Right renal cortex interstitium (tissue), 3 donors: ENCODE measurements at regions not wholly inside any gene's neighbourhood (a gene's known extent, or its start where the extent isn't known, plus 50 kb on each side); places are given as distances from the start of the nearest gene placed in this dataset.
"Not testable (repeated sequence)": the region's sequence is repeated elsewhere in the genome, so short reads cannot be mapped to it uniquely, and the experiment has no call there.

Source experiments
- DNase-seq, 3 donors: peaks; one replicate each; pipeline ENCODE4 v3.0.0-alpha.2; 2013; ENCODE audit warnings: low read depth in 3 of 3, low spot score in 2 of 3

DNA sequence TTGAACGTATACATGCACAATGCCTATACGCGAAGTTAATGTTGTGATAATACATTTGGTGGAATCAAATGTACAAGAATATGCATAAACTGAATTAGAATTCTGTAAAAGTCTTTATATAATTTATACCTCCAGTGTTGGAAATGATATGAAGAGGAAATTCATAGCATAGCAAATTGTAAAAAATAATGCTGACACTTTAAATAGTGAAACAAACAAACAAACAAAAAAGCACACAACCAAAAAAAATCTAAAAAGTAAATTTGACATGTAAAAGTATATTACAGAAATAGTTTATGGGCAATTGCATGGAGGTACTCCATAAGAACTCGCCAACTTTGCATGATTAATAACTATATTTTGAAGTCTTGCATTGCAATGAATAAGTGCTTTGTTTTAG, 780.9 kb downstream of the TBC1D32 start:
- no peak for DNase-seq

GRCh38 chr6:120545353-120545752, 788.9 kb downstream of the TBC1D32 start:
- DNase-seq: no peak

GRCh38 chr6:120534954-120535353, 799.3 kb downstream of the TBC1D32 start:
- no peak for DNase-seq

- DNase-seq: no peak
These were observed 807.7 kb downstream of the TBC1D32 start for GRCh38 chr6:120526576-120526975.

DNA sequence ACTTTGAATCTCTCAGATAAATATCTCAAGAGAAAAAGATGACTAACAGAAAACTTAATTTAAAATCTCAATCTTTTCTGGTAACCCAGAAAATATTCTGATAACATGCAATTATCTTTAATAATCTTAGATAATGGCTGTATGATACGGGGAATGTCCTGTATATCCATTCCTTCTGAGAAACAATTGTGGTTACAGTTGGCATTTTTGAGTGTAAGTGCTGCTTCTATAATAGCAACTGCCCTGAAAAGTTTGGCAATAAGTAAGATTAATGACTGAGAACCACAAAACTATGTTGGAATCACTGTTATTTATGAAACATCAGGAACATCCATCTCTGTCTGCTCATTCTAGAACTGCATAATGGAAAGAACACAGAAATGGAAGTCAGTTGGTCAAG, 819.7 kb downstream of the TBC1D32 start:
- DNase-seq: no peak

DNA sequence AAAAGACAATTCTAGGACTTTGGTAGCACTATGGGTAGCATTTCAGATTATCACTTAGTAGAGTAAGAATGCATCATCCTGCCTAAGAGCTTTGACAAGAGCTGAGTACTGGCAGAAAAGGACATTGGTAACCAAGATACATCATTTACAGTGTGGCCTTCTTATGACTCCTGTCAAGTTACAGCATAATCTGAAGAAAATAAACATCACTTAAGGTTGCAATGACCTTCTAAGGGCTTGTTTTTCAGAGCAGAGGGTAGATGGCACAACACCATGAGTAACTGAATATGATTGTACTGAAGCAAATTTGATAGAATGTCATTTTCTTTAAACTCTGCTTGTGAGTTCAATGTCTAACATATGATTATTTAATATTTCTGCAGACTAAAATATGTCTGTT, 822.6 kb downstream of the TBC1D32 start:
- no peak for DNase-seq

DNA sequence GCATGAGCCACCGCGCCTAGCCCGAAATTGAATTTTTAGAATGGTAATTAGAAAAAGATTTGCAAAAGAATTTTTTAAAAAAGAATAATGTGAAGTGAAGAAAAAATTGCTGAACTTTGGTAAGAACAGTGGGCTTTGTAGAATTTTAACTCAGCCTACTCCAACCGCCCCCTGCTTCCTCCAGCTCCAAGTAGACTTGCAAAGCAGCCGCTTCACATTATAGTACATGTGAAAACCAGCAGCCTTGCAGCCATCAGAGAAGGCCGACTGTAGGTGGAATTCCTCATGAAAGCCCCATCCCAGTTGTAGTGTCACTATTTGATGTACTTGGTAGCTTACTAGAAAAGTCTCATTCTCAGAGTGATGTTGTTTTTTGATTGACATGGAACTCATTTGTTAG, 835.6 kb downstream of the TBC1D32 start:
- DNase-seq: no peak

DNA sequence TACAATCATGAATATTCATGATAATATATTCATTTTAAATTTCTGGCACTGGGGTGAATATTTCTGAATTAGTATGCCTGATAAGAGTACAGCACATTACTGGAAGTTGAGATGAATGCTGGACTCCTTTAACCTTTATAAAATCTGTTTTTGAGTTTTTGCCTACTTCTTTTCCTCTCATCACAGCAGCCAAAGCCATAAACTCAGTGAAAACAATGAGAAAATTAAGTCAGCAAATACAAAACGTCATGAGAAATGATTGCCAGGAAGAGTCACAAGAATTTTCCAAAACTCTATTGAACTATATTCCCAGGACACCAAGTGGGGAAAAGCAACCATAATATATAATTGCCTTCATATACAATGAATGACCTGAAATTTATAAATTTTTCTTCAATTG, 837.6 kb downstream of the TBC1D32 start:
- DNase-seq: no peak

GRCh38 chr6:120493505-120493904, 840.8 kb downstream of the TBC1D32 start:
- no peak for DNase-seq

DNA sequence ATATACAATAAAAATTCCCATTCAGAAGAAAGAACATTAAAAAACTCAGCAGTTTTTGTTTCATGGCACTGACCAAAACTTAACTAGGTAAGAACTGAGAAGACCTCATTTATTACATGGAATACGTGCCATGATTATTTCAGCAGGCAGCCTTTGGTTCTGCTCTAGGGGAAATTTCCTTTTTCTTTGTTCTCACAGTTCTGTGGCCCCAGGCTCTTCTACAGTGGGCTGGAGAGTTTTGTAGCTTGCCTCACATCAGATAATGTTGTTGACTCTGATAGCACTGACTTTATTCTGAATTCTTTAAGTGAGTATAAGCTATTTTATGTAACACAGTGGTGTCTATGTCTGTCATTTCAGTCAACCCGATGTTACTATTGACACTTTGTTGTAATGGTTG, 844.3 kb downstream of the TBC1D32 start:
- DNase-seq: no peak

DNA sequence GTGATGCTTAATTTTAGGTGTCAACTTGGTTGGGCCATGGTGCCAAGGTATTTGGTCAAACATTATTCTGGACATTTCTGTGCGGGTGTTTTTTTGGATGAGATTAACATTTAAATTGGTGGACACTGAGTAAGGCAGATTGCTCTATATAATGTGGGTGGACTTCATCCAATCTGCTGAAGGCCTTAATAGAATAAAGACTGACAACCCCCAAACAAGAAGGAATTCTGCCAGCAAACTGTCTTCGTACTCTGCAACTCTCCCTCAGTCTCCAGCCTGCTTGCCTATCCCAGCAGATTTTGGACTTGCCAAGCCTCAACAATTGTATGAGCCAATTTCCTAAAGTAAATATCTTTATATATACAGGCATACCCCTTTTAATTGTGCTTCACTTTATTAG, 850.1 kb downstream of the TBC1D32 start:
- no peak for DNase-seq

DNA sequence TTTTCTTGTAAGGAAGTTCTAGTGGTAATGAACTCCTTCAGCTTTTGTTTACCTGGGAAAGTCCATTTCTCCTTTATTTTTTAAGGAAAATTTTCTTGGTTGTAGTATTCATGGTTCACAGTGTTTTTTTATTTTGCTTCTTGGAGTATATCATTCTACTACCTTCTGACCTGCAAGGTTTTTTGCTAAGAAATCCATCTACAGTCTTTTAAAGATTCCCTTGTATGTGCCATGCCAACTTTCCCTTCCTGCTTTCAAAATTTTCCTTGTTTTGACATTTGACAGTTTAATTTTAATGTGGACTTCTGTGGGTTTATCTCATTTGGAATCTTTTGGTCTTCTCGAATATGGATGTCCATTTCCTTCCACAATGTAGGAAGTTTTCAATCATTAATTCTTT, 855.6 kb downstream of the TBC1D32 start:
- no peak for DNase-seq

DNA sequence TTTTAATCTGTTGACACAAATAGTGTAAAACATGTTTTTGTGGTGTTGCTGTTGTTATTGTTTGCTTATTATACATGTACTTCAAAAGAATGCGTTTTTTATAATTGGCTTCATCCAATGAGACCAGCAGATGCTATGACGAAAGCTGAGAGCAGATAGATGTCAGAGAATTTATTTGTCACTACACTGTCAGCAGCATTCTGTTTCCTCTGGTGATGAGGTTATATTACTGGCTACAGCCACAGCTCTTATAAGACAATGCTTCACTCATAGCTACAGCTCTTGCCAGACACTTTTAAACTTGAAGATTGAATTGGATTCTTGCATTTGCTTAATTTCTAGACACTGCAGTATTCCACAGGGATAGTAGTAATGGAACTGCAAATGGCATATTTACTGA, 860.5 kb downstream of the TBC1D32 start:
- DNase-seq: no peak

DNA sequence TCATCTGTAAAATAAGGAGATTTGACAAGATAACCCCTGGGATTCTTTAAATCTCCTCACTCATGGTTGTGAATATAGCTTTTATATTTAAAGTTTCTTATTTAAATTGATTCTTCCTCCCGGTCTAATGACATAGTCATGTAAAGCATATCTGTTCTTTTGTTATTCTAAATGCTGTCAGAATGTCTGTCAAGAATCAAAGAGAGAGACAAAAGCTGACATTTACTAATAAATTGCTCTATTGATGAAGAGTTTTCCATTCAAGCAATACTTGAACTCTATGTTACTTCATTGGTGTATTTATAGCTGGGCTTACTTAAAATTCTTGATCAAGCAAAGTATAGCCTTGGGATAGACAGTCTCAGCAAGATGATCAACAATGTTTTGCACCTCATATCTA, 865.8 kb downstream of the TBC1D32 start:
- DNase-seq: no peak

DNA sequence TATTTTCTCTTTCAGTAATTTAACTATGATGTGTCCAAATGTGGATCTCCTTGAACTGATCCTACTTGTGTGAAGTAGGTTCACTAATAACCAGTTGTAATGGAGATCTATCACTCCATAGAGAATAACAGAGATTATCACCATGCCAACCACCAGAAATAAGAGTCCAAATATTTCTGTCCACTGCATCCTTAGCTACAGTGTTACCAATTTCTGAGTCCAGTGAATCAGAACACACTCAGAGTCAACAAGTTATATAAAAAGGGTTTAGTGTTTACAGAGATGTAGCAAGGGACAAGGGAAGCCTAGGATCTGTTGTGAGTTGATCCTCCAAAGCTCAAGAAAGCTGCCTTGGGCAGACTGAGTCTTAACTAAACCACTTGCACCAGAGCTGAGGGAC, 882.8 kb downstream of the TBC1D32 start:
- no peak for DNase-seq

- DNase-seq: no peak
These were observed 886.7 kb downstream of the TBC1D32 start for GRCh38 chr6:120447605-120448004.

DNA sequence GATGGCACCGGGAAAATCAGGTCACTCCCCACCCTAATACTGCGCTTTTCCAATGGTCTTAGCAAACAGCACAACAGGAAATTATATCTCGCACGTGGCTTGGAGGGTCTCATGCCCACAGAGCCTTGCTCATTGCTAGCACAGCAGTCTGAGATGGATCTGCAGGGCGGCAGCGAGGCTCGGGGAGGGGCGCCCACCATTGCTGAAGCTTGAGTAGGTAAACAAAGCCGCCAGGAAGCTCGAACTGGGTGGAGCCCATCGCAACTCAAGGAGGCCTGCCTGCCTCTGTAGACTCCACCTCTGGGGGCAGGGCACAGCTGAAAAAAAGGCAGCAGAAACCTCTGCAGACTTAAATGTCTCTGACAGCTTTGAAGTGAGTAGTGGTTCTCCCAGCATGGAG, 901.4 kb downstream of the TBC1D32 start:
- not testable (repeated sequence) for DNase-seq

GRCh38 chr6:120431841-120432240, 902.4 kb downstream of the TBC1D32 start:
- DNase-seq: no peak

GRCh38 chr6:120411394-120411793, 922.9 kb downstream of the TBC1D32 start:
- no peak for DNase-seq

- DNase-seq: no peak
These were observed 923.7 kb downstream of the TBC1D32 start for GRCh38 chr6:120410586-120410985.

DNA sequence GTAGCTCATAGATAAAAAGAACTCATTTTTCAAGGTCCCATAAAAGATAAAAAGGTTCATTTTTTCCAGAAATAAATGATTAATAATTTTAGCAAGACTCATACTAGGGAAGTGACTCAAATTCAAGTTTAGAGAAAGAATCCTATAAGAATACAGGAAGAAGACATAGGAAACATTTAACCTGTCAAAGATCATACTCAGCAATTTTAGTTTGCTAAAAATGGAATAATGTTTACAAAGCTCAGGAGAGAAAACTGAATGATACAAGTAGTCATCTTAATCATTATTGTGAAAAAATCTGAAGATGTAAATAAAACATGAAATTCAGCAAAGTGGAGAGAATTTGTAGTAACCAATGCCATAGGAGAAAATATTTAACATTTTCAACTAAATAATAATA, 926.6 kb downstream of the TBC1D32 start:
- DNase-seq: no peak

- DNase-seq: no peak
These were observed 928.3 kb downstream of the TBC1D32 start for GRCh38 chr6:120405947-120406346.

DNA sequence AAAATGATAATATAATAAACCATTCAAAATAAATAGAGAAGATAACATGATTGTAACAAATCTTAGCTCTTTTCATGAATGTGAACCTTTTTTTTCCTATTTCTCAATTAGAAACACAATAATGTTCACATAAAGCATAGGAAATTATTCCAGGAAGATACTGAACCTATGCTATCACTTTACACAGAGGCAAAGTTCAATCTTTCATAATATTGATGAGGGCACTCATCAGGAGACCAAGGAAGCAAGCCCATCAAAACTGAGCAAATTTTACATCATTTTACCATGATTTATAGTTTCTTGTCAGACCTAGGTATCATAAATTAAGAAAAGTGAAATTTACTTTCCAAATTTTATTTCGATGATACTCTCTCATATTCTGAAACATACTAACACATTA, 938.5 kb downstream of the TBC1D32 start:
- DNase-seq: no peak

DNA sequence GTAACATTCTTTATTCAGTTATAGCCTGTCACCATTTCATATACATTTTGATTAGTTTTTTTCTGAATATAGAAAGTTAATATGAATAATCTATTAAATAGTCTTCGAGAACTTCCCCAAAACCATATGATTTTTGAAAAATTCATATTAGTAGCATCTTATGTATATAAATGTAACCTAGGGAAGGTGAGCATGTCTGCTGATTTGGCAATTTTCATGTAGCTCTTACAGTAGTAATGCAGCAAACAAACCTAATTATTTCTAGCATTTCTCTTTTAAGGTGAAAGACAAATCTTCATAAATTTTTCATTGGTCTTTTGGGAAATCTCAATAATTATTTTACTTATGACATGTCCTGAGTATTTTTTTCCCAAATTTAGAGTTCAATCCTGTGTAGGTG, 939.0 kb downstream of the TBC1D32 start:
- DNase-seq: no peak
